ENCODE measurements at regions not wholly inside any gene's neighbourhood (a gene's known extent, or its start where the extent isn't known, plus 50 kb on each side); places are given as distances from the start of the nearest gene placed in this dataset.

DNA sequence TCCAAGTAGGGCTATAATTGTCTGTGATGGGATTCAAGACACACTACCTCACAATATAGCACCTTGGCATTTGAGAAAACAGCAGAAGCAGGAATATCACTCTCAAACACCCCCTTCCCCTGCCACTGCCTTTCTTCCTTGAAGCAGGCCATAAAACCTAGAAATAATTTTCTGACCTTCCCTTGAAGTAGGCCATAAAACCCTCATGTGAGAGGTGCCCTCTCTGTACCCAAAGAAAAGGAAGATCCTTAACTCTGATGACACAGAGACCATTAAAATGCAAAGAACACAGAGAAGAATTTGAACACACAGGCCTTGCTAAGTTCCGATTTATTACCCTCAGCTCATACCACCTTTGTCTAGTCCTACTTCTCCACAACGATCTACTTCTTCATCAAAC, 631.7 kb upstream of the CADM1 start:
- TF ChIP-seq CTCF (IDR thresholded peaks at IDR 0.05) (no peak), POLR2A (IDR thresholded peaks at IDR 0.05) (no peak)
